Activated T-helper 1 cell treated with anti-CD3 and anti-CD28 coated beads, Interleukin-12 subunit alpha, Interleukin-12 subunit beta, Interleukin-2, Interleukin-4 antibody, amounts not matched to agents 30 ng/mL and 10 ng/mL and 1 ng/mL, durations not matched to agents 14 hours and 24 hours and 36 hours (primary cell): ENCODE measurements at regions not wholly inside any gene's neighbourhood (a gene's known extent, or its start where the extent isn't known, plus 50 kb on each side); places are given as distances from the start of the nearest gene placed in this dataset.

ENCODE experiments used
- DNase-seq: peaks from one replicate; pipeline ENCODE4 v3.0.0; 2021; ENCODE audit warnings: low spot score
- H3K27ac Mint-ChIP-seq: one replicate; pipeline ENCODE4 v1.8.0; 2021; ENCODE audit warnings: mild to moderate bottlenecking, mixed read lengths
- H3K27me3 Mint-ChIP-seq: one replicate; pipeline ENCODE4 v1.8.0; 2022; ENCODE audit warnings: mild to moderate bottlenecking, moderate library complexity, mixed read lengths; ENCODE audit not compliant: insufficient read depth
- H3K36me3 Mint-ChIP-seq: one replicate; pipeline ENCODE4 v1.8.0; 2021; ENCODE audit warnings: low read depth, mixed read lengths
- H3K4me1 Mint-ChIP-seq: one replicate; pipeline ENCODE4 v1.8.0; 2021; ENCODE audit warnings: low read depth, mixed read lengths
- H3K4me3 Mint-ChIP-seq: one replicate; pipeline ENCODE4 v1.8.0; 2021; ENCODE audit warnings: mild to moderate bottlenecking, moderate library complexity, mixed read lengths
- H3K9me3 Mint-ChIP-seq: one replicate; pipeline ENCODE4 v1.8.0; 2021; ENCODE audit warnings: mixed read lengths
- intact Hi-C: fragments of 100-400 bp; cut with micrococcal nuclease; formaldehyde crosslinking; loops from one replicate; pipeline ENCODE4 v1.15.1; 2024

GRCh38 chr20:22339946-22340345 lies 244.4 kb downstream of the FOXA2 start:
- intact Hi-C loops = loop anchor here (1.0 to 5.0 kb wide), 3 partner anchors 247 to 1002 kb away; no protein-coding TSS in a partner anchor
- no peak overlapping the region for H3K27ac Mint-ChIP-seq
- no peaks in the 10 kb centered on the region for H3K36me3 Mint-ChIP-seq
- H3K4me3 Mint-ChIP-seq = no peak overlapping the region
- H3K4me1 Mint-ChIP-seq = no peaks in the 10 kb centered on the region
- H3K9me3 Mint-ChIP-seq = no peaks in the 10 kb centered on the region
- H3K27me3 Mint-ChIP-seq = peaks cover 3% of the 10 kb centered on the region
- no peak for DNase-seq

GRCh38 chr20:22339091-22339881 lies 245.1 kb downstream of the FOXA2 start:
- Mint-ChIP-seq H3K36me3 (no peaks in the 10 kb centered on the region), H3K4me3 (no peak overlapping the region)

GRCh38 chr20:22338140-22338708 lies 246.1 kb downstream of the FOXA2 start:
- no peaks in the 10 kb centered on the region for H3K36me3 Mint-ChIP-seq
- H3K4me3 Mint-ChIP-seq = no peak overlapping the region
- intact Hi-C loops = loop anchor here (2.0 to 5.0 kb wide), 2 partner anchors 249 to 1004 kb away; no protein-coding TSS in a partner anchor

More at GRCh38 chr20:22339091-22339881, 245.1 kb downstream of the FOXA2 start:
- Mint-ChIP-seq H3K27ac (no peak overlapping the region), H3K27me3 (peaks cover 3% of the 10 kb centered on the region), H3K4me1 (no peaks in the 10 kb centered on the region), H3K9me3 (no peaks in the 10 kb centered on the region)
- intact Hi-C loops = loop anchor here (1.0 to 5.0 kb wide), 3 partner anchors 248 to 1003 kb away; no protein-coding TSS in a partner anchor
- DNase-seq = no peak

GRCh38 chr20:22335210-22335609 lies 249.2 kb downstream of the FOXA2 start:
- H3K9me3 Mint-ChIP-seq = no peaks in the 10 kb centered on the region
- no peak overlapping the region for H3K4me3 Mint-ChIP-seq
- no peaks in the 10 kb centered on the region for H3K4me1 Mint-ChIP-seq
- DNase-seq = no peak
- H3K36me3 Mint-ChIP-seq = no peaks in the 10 kb centered on the region
- intact Hi-C loops = loop anchor here (5.0 kb wide), 1 partner anchor 1007 kb away; no protein-coding TSS in a partner anchor
- H3K27ac Mint-ChIP-seq = no peak overlapping the region
- H3K27me3 Mint-ChIP-seq = peaks cover 3% of the 10 kb centered on the region

More at GRCh38 chr20:22338140-22338708, 246.1 kb downstream of the FOXA2 start:
- Mint-ChIP-seq H3K27me3 (peaks cover 3% of the 10 kb centered on the region), H3K27ac (no peak overlapping the region), H3K9me3 (no peaks in the 10 kb centered on the region), H3K4me1 (no peaks in the 10 kb centered on the region)
- DNase-seq = no peak

- H3K4me3 Mint-ChIP-seq = no peak overlapping the region
- no peaks in the 10 kb centered on the region for H3K36me3 Mint-ChIP-seq
- no peaks in the 10 kb centered on the region for H3K4me1 Mint-ChIP-seq
- no peaks in the 10 kb centered on the region for H3K27me3 Mint-ChIP-seq
- H3K27ac Mint-ChIP-seq = no peak overlapping the region
- DNase-seq = peak; percentile 2
- intact Hi-C loops = no loop called here
- H3K9me3 Mint-ChIP-seq = no peaks in the 10 kb centered on the region
Measured at GRCh38 chr20:22333885-22334545, 250.4 kb downstream of the FOXA2 start.

GRCh38 chr20:22324505-22324904 lies 259.9 kb downstream of the FOXA2 start:
- intact Hi-C loops = no loop called here
- Mint-ChIP-seq H3K9me3 (no peaks in the 10 kb centered on the region), H3K27me3 (peaks cover 4% of the 10 kb centered on the region), H3K4me3 (no peak overlapping the region), H3K4me1 (no peaks in the 10 kb centered on the region), H3K27ac (no peak overlapping the region), H3K36me3 (no peaks in the 10 kb centered on the region)
- DNase-seq = no peak

- H3K36me3 Mint-ChIP-seq = no peaks in the 10 kb centered on the region
- intact Hi-C loops = no loop called here
Measured at GRCh38 chr20:22322513-22322912, 261.9 kb downstream of the FOXA2 start.

GRCh38 chr20:22321191-22321590 lies 263.2 kb downstream of the FOXA2 start:
- Mint-ChIP-seq H3K27ac (no peak overlapping the region), H3K36me3 (no peaks in the 10 kb centered on the region), H3K4me3 (no peak overlapping the region), H3K27me3 (peaks cover 4% of the 10 kb centered on the region), H3K4me1 (no peaks in the 10 kb centered on the region), H3K9me3 (no peaks in the 10 kb centered on the region)
- intact Hi-C loops = no loop called here
- DNase-seq = no peak

More at GRCh38 chr20:22322513-22322912, 261.9 kb downstream of the FOXA2 start:
- no peak overlapping the region for H3K27ac Mint-ChIP-seq
- no peaks in the 10 kb centered on the region for H3K4me1 Mint-ChIP-seq
- DNase-seq = no peak
- H3K4me3 Mint-ChIP-seq = no peak overlapping the region
- no peaks in the 10 kb centered on the region for H3K9me3 Mint-ChIP-seq
- H3K27me3 Mint-ChIP-seq = peaks cover 4% of the 10 kb centered on the region

GRCh38 chr20:22320245-22320915 lies 264.0 kb downstream of the FOXA2 start:
- Mint-ChIP-seq H3K4me1 (no peaks in the 10 kb centered on the region), H3K4me3 (no peak overlapping the region), H3K9me3 (no peaks in the 10 kb centered on the region), H3K27ac (no peak overlapping the region), H3K27me3 (peaks cover 4% of the 10 kb centered on the region), H3K36me3 (no peaks in the 10 kb centered on the region)
- DNase-seq = no peak
- intact Hi-C loops = no loop called here

- Mint-ChIP-seq H3K9me3 (no peaks in the 10 kb centered on the region), H3K27ac (no peak overlapping the region), H3K4me1 (no peaks in the 10 kb centered on the region), H3K27me3 (peaks cover 4% of the 10 kb centered on the region), H3K36me3 (no peaks in the 10 kb centered on the region), H3K4me3 (no peak overlapping the region)
- no peak for DNase-seq
- intact Hi-C loops = no loop called here
Measured at GRCh38 chr20:22315771-22316170, 268.6 kb downstream of the FOXA2 start.

GRCh38 chr20:22315073-22315472 lies 269.3 kb downstream of the FOXA2 start:
- no peaks in the 10 kb centered on the region for H3K36me3 Mint-ChIP-seq
- H3K9me3 Mint-ChIP-seq = no peaks in the 10 kb centered on the region
- no peak overlapping the region for H3K27ac Mint-ChIP-seq
- DNase-seq = no peak
- intact Hi-C loops = no loop called here
- H3K4me3 Mint-ChIP-seq = no peak overlapping the region
- H3K27me3 Mint-ChIP-seq = peaks cover 4% of the 10 kb centered on the region
- H3K4me1 Mint-ChIP-seq = no peaks in the 10 kb centered on the region

GRCh38 chr20:22312744-22313346 lies 271.5 kb downstream of the FOXA2 start:
- no peak overlapping the region for H3K4me3 Mint-ChIP-seq
- H3K36me3 Mint-ChIP-seq = no peaks in the 10 kb centered on the region
- no peak overlapping the region for H3K27ac Mint-ChIP-seq
- no peaks in the 10 kb centered on the region for H3K4me1 Mint-ChIP-seq
- no peak for DNase-seq
- intact Hi-C loops = no loop called here
- H3K27me3 Mint-ChIP-seq = peaks cover 4% of the 10 kb centered on the region
- no peaks in the 10 kb centered on the region for H3K9me3 Mint-ChIP-seq
